Activated gamma-delta T cell (primary cell): ENCODE measurements at regions not wholly inside any gene's neighbourhood (a gene's known extent, or its start where the extent isn't known, plus 50 kb on each side); places are given as distances from the start of the nearest gene placed in this dataset.
"Not testable (repeated sequence)": the region's sequence is repeated elsewhere in the genome, so short reads cannot be mapped to it uniquely, and the experiment has no call there.

ENCODE experiments used
- DNase-seq: peaks from one replicate; lab custom pipeline; 2025; lab: John Stamatoyannopoulos, UW

- no peak for DNase-seq
Observed at GRCh38 chr2:62330959-62331358, 135.0 kb downstream of the B3GNT2 start.

GRCh38 chr2:62329797-62330196 lies 133.9 kb downstream of the B3GNT2 start:
- DNase-seq: no peak

GRCh38 chr2:62326735-62327134 lies 130.8 kb downstream of the B3GNT2 start:
- no peak for DNase-seq

- DNase-seq: no peak
Observed at GRCh38 chr2:62325398-62325797, 129.5 kb downstream of the B3GNT2 start.

GRCh38 chr2:62321380-62322289 lies 125.7 kb downstream of the B3GNT2 start:
- DNase-seq: no peak

- no peak for DNase-seq
Observed at GRCh38 chr2:62320657-62321357, 124.9 kb downstream of the B3GNT2 start.

- not testable (repeated sequence) for DNase-seq
Observed at GRCh38 chr2:62320137-62320536, 124.2 kb downstream of the B3GNT2 start.

GRCh38 chr2:62319070-62319469 lies 123.2 kb downstream of the B3GNT2 start:
- DNase-seq: no peak

- no peak for DNase-seq
Observed at GRCh38 chr2:62315476-62315875, 119.6 kb downstream of the B3GNT2 start.

- DNase-seq: no peak
Observed at GRCh38 chr2:62314291-62314690, 118.4 kb downstream of the B3GNT2 start.

GRCh38 chr2:62313449-62314227 lies 117.7 kb downstream of the B3GNT2 start:
- no peak for DNase-seq

- DNase-seq: no peak
Observed at GRCh38 chr2:62309465-62310091, 113.7 kb downstream of the B3GNT2 start.

GRCh38 chr2:62309081-62309464 lies 113.2 kb downstream of the B3GNT2 start:
- DNase-seq: no peak

GRCh38 chr2:62307469-62308389 lies 111.8 kb downstream of the B3GNT2 start:
- no peak for DNase-seq

GRCh38 chr2:62306751-62307468 lies 111.0 kb downstream of the B3GNT2 start:
- DNase-seq: no peak

GRCh38 chr2:62305421-62306176 lies 109.7 kb downstream of the B3GNT2 start:
- DNase-seq: no peak

GRCh38 chr2:62304429-62305417 lies 108.8 kb downstream of the B3GNT2 start:
- DNase-seq: no peak

- DNase-seq: no peak
Observed at GRCh38 chr2:62303788-62304187, 107.9 kb downstream of the B3GNT2 start.
